ENCODE measurements at regions not wholly inside any gene's neighbourhood (a gene's known extent, or its start where the extent isn't known, plus 50 kb on each side); places are given as distances from the start of the nearest gene placed in this dataset.

- DNase-seq (ENCODE audit: low read depth in 1 of 2, low spot score in 1 of 2), result no peak
These were observed 455.6 kb upstream of the TMPO start for GRCh38 chr12:98059659-98060343.

GRCh38 chr12:98060411-98060810 is 455.0 kb upstream of the TMPO start:
- TF ChIP-seq REST (IDR thresholded peaks at IDR 0.05; ENCODE audit: insufficient replicate concordance, low read depth) (no peak), POLR2AphosphoS5 (IDR thresholded peaks at IDR 0.05; ENCODE audit: low read depth) (no peak), SPI1 (IDR thresholded peaks at IDR 0.05; ENCODE audit: borderline replicate concordance, low read depth) (no peak), GABPA (IDR thresholded peaks at IDR 0.05; ENCODE audit: low read depth) (no peak)
- TF ChIP-seq, protein P1, sequence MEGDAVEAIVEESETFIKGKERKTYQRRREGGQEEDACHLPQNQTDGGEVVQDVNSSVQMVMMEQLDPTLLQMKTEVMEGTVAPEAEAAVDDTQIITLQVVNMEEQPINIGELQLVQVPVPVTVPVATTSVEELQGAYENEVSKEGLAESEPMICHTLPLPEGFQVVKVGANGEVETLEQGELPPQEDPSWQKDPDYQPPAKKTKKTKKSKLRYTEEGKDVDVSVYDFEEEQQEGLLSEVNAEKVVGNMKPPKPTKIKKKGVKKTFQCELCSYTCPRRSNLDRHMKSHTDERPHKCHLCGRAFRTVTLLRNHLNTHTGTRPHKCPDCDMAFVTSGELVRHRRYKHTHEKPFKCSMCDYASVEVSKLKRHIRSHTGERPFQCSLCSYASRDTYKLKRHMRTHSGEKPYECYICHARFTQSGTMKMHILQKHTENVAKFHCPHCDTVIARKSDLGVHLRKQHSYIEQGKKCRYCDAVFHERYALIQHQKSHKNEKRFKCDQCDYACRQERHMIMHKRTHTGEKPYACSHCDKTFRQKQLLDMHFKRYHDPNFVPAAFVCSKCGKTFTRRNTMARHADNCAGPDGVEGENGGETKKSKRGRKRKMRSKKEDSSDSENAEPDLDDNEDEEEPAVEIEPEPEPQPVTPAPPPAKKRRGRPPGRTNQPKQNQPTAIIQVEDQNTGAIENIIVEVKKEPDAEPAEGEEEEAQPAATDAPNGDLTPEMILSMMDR (IDR thresholded peaks at IDR 0.05; ENCODE audit: insufficient read depth, low read length), result no peak
- no peaks in the 10 kb centered on the region for H3K27me3 ChIP-seq (ENCODE audit: insufficient read depth, poor library complexity, severe bottlenecking)
- no peak overlapping the region for H3K27ac ChIP-seq (replicated peaks)
- H3K4me3 ChIP-seq (replicated peaks; ENCODE audit: insufficient read depth, low read length), result no peak overlapping the region
- DNase-seq (ENCODE audit: low read depth in 1 of 2, low spot score in 1 of 2), result no peak

More at GRCh38 chr12:98059659-98060343, 455.6 kb upstream of the TMPO start:
- Histone ChIP-seq H3K4me3 (replicated peaks; ENCODE audit: insufficient read depth, low read length) (no peak overlapping the region), H3K27me3 (ENCODE audit: insufficient read depth, poor library complexity, severe bottlenecking) (no peaks in the 10 kb centered on the region), H3K27ac (replicated peaks) (no peak overlapping the region)
- TF ChIP-seq GABPA (IDR thresholded peaks at IDR 0.05; ENCODE audit: low read depth) (no peak), REST (IDR thresholded peaks at IDR 0.05; ENCODE audit: insufficient replicate concordance, low read depth) (no peak), SPI1 (IDR thresholded peaks at IDR 0.05; ENCODE audit: borderline replicate concordance, low read depth) (no peak), POLR2AphosphoS5 (IDR thresholded peaks at IDR 0.05; ENCODE audit: low read depth) (no peak)
- TF ChIP-seq, protein P1 (IDR thresholded peaks at IDR 0.05; ENCODE audit: insufficient read depth, low read length), result no peak

DNA sequence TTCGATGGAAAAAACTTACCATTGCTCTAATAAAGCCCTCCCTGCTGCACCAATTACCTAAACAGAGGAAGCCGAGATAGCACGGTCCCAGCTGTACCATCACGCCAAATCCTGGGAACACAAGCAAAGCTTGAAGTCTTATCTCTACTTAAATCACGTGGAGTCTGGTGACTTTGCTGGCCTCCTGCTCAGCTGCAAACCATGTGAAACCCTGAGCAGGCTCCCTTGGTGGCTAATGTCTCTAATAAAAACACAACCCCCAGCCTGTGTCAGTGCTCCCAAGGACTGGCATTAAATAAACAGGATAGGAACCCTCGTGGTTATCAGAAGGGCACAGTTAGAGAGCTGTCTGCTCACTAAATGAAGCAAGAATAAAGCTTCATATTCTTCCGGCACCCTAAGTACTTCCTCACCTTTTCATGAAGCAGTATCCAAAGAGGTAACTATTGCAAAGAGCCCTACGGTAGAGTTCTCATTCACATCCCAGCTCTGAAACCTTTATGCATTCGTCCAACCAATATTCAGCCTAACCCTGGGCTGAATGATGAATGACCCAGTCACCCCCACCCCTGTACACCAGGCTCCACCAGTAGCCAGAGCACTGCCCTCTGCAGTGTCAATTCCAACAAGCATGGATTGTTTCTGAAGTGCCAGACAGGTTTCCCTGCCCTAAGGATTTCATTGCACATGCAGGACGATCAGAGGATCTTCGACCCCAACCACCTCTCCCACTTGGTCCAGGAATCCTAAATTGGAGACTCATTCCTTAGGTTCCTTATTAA is 452.7 kb upstream of the TMPO start:
- TF ChIP-seq POLR2AphosphoS5 (IDR thresholded peaks at IDR 0.05; ENCODE audit: low read depth), result no peak
- H3K27ac ChIP-seq (replicated peaks), result no peak overlapping the region
- no peak for DNase-seq (ENCODE audit: low read depth in 1 of 2, low spot score in 1 of 2)
- no peaks in the 10 kb centered on the region for H3K27me3 ChIP-seq (ENCODE audit: insufficient read depth, poor library complexity, severe bottlenecking)
- H3K4me3 ChIP-seq (replicated peaks; ENCODE audit: insufficient read depth, low read length), result no peak overlapping the region

DNA sequence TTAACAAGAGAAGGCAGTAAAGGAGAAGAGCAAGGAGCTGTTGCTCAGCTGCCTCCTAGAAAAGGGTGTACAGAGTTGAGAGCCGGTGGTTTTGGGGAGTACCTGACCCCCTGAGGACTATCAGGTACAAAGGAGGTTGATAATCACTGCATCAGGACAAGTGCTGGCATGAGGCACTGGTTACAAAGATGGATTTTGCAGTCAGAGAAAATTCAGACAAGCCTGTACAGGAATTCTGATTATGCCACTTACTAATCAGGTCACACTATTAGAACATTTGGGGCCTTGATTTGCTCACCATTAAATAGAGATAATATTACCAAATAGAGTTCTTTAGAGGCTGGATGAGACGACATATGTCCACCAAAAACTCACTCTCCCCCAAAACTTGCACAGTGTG is 450.9 kb upstream of the TMPO start:
- H3K27me3 ChIP-seq (ENCODE audit: insufficient read depth, poor library complexity, severe bottlenecking), result no peaks in the 10 kb centered on the region
- DNase-seq (ENCODE audit: low read depth in 1 of 2, low spot score in 1 of 2), result no peak
- H3K4me3 ChIP-seq (replicated peaks; ENCODE audit: insufficient read depth, low read length), result no peak overlapping the region
- H3K27ac ChIP-seq (replicated peaks), result no peak overlapping the region
- TF ChIP-seq, protein P1 (IDR thresholded peaks at IDR 0.05; ENCODE audit: insufficient read depth, low read length), result no peak
- TF ChIP-seq REST (IDR thresholded peaks at IDR 0.05; ENCODE audit: insufficient replicate concordance, low read depth), result no peak
- TF ChIP-seq GABPA (IDR thresholded peaks at IDR 0.05; ENCODE audit: low read depth), result no peak
- TF ChIP-seq SPI1 (IDR thresholded peaks at IDR 0.05; ENCODE audit: borderline replicate concordance, low read depth), result no peak
- no peak for TF ChIP-seq POLR2AphosphoS5 (IDR thresholded peaks at IDR 0.05; ENCODE audit: low read depth)

All from HL-60 (cell line).